ENCODE measurements at regions not wholly inside any gene's neighbourhood (a gene's known extent, or its start where the extent isn't known, plus 50 kb on each side); places are given as distances from the start of the nearest gene placed in this dataset.
"Not testable (repeated sequence)": the region's sequence is repeated elsewhere in the genome, so short reads cannot be mapped to it uniquely, and the experiment has no call there.

DNA sequence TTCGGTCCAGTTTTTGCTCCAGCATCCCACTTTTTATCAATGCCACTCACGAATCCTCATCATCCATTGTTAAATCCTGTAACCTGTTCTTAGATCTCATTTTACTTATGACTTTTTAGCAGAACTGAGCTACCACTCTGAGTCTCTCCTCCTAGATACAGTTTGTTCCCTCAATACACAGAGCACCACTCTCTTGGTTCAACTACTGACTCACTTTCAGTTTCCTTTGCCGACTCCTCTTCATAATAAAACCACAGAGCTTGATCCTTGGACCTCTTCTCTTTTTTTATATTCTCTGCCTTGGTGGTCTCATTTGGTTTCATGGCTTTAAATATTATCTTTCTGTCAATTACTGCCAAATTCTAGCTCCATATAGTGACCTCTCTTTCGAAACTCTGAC lies 150.3 kb downstream of the SLITRK5 start:
- Histone ChIP-seq H3K9me2 (ENCODE audit: insufficient read depth) (no peaks in the 10 kb centered on the region), H3K4me1 (ENCODE audit: insufficient read depth) (no peaks in the 10 kb centered on the region), H2AFZ (no peak overlapping the region), H3K27ac (ENCODE audit: low read depth) (no peak overlapping the region), H3K4me2 (no peak overlapping the region), H3F3A (replicated peaks; ENCODE audit: low read depth) (no peaks in the 10 kb centered on the region), H3K79me2 (replicated peaks; ENCODE audit: insufficient read depth) (no peaks in the 10 kb centered on the region), H4K20me1 (replicated peaks; ENCODE audit: insufficient read depth) (no peaks in the 10 kb centered on the region), H3K4me3 (no peak overlapping the region), H3K36me3 (ENCODE audit: insufficient read depth) (no peaks in the 10 kb centered on the region), H3K27me3 (ENCODE audit: insufficient read depth) (no peaks in the 10 kb centered on the region)
- Mint-ChIP-seq H3K27ac (no peak overlapping the region), H3K9me3 (no peaks in the 10 kb centered on the region), H3K4me3 (no peak overlapping the region), H3K4me1 (no peaks in the 10 kb centered on the region), H3K36me3 (ENCODE audit: low read depth) (no peaks in the 10 kb centered on the region), H3K27me3 (ENCODE audit: insufficient read depth, low read depth, poor library complexity) (peaks cover 1% of the 10 kb centered on the region)
- no peak for DNase-seq (ENCODE audit: low spot score)
- no peak for TF ChIP-seq STAT1 (IDR thresholded peaks at IDR 0.05; ENCODE audit: unreplicated experiment)
- TF ChIP-seq, protein P1, sequence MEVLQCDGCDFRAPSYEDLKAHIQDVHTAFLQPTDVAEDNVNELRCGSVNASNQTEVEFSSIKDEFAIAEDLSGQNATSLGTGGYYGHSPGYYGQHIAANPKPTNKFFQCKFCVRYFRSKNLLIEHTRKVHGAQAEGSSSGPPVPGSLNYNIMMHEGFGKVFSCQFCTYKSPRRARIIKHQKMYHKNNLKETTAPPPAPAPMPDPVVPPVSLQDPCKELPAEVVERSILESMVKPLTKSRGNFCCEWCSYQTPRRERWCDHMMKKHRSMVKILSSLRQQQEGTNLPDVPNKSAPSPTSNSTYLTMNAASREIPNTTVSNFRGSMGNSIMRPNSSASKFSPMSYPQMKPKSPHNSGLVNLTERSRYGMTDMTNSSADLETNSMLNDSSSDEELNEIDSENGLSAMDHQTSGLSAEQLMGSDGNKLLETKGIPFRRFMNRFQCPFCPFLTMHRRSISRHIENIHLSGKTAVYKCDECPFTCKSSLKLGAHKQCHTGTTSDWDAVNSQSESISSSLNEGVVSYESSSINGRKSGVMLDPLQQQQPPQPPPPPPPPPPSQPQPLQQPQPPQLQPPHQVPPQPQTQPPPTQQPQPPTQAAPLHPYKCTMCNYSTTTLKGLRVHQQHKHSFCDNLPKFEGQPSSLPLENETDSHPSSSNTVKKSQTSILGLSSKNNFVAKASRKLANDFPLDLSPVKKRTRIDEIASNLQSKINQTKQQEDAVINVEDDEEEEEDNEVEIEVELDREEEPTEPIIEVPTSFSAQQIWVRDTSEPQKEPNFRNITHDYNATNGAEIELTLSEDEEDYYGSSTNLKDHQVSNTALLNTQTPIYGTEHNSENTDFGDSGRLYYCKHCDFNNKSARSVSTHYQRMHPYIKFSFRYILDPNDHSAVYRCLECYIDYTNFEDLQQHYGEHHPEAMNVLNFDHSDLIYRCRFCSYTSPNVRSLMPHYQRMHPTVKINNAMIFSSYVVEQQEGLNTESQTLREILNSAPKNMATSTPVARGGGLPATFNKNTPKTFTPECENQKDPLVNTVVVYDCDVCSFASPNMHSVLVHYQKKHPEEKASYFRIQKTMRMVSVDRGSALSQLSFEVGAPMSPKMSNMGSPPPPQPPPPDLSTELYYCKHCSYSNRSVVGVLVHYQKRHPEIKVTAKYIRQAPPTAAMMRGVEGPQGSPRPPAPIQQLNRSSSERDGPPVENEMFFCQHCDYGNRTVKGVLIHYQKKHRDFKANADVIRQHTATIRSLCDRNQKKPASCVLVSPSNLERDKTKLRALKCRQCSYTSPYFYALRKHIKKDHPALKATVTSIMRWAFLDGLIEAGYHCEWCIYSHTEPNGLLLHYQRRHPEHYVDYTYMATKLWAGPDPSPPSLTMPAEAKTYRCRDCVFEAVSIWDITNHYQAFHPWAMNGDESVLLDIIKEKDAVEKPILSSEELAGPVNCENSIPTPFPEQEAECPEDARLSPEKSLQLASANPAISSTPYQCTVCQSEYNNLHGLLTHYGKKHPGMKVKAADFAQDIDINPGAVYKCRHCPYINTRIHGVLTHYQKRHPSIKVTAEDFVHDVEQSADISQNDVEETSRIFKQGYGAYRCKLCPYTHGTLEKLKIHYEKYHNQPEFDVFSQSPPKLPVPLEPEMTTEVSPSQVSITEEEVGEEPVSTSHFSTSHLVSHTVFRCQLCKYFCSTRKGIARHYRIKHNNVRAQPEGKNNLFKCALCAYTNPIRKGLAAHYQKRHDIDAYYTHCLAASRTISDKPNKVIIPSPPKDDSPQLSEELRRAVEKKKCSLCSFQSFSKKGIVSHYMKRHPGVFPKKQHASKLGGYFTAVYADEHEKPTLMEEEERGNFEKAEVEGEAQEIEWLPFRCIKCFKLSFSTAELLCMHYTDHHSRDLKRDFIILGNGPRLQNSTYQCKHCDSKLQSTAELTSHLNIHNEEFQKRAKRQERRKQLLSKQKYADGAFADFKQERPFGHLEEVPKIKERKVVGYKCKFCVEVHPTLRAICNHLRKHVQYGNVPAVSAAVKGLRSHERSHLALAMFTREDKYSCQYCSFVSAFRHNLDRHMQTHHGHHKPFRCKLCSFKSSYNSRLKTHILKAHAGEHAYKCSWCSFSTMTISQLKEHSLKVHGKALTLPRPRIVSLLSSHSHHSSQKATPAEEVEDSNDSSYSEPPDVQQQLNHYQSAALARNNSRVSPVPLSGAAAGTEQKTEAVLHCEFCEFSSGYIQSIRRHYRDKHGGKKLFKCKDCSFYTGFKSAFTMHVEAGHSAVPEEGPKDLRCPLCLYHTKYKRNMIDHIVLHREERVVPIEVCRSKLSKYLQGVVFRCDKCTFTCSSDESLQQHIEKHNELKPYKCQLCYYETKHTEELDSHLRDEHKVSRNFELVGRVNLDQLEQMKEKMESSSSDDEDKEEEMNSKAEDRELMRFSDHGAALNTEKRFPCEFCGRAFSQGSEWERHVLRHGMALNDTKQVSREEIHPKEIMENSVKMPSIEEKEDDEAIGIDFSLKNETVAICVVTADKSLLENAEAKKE (CRISPR knock-in tag; IDR thresholded peaks at IDR 0.05): no peak
- TF ChIP-seq JUNB (IDR thresholded peaks at IDR 0.05; ENCODE audit: unreplicated experiment): no peak
- no peak for TF ChIP-seq NANOG (IDR thresholded peaks at IDR 0.05; ENCODE audit: borderline replicate concordance)
- TF ChIP-seq EZH2 (IDR thresholded peaks at IDR 0.05; ENCODE audit: low read depth, unreplicated experiment): no peak
- ATAC-seq: no peak

DNA sequence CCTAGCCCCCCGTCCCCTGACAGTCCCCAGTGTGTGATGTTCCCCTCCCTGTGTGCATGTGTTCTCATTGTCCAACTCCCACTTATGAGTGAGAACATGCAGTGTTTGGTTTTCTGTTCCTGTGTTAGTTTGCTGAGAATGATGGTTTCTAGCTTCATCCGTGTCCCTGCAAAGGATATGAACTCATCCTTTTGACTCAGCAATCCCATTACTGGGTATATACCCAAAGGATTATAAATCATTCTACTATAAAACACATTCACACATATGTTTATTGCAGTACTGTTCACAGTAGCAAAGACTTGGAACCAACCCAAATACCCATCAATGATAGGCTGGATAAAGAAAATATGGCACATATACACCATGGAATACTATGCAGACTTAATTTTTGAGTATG lies 155.1 kb downstream of the SLITRK5 start:
- H3K4me1 ChIP-seq (ENCODE audit: insufficient read depth); H2AFZ ChIP-seq; H3K27ac Mint-ChIP-seq; H3K27me3 Mint-ChIP-seq (ENCODE audit: insufficient read depth, low read depth, poor library complexity); ATAC-seq; H3K36me3 ChIP-seq (ENCODE audit: insufficient read depth); H3K36me3 Mint-ChIP-seq (ENCODE audit: low read depth); DNase-seq (ENCODE audit: low spot score); H3K9me3 Mint-ChIP-seq; H3K9me2 ChIP-seq (ENCODE audit: insufficient read depth); H3K79me2 ChIP-seq (replicated peaks; ENCODE audit: insufficient read depth); H3K4me3 Mint-ChIP-seq; H3F3A ChIP-seq (replicated peaks; ENCODE audit: low read depth); H3K27me3 ChIP-seq (ENCODE audit: insufficient read depth); H3K4me1 Mint-ChIP-seq; H3K4me3 ChIP-seq; H3K4me2 ChIP-seq; H4K20me1 ChIP-seq (replicated peaks; ENCODE audit: insufficient read depth); H3K27ac ChIP-seq (ENCODE audit: low read depth): not testable (repeated sequence)

All from GM23338 (cell line).